ENCODE measurements at regions not wholly inside any gene's neighbourhood (a gene's known extent, or its start where the extent isn't known, plus 50 kb on each side); places are given as distances from the start of the nearest gene placed in this dataset.

GRCh38 chr4:27714073-27714472 is 853.4 kb downstream of the STIM2 start:
- H3K27me3 ChIP-seq (ENCODE audit: insufficient read depth, insufficient read length), result no peaks in the 10 kb centered on the region
- H3K9ac ChIP-seq (ENCODE audit: insufficient read length, low read depth), result no peak overlapping the region
- H3K4me3 ChIP-seq (ENCODE audit: insufficient read length, low read depth), result no peak overlapping the region
- TF ChIP-seq ZNF274 (IDR thresholded peaks at IDR 0.05; ENCODE audit: low read depth, low read length) (no peak), YY1 (IDR thresholded peaks at IDR 0.05; ENCODE audit: insufficient read depth, insufficient read length) (no peak), SUZ12 (IDR thresholded peaks at IDR 0.05; ENCODE audit: extremely low read depth, insufficient read depth, insufficient read length) (no peak)
- no peaks in the 10 kb centered on the region for H3K4me1 ChIP-seq (ENCODE audit: insufficient read depth, insufficient read length)
- DNase-seq (ENCODE audit: low read depth, low spot score), result no peak
- no peaks in the 10 kb centered on the region for H3K9me3 ChIP-seq (ENCODE audit: insufficient read depth, low read length)
- no peaks in the 10 kb centered on the region for H3K36me3 ChIP-seq (ENCODE audit: insufficient read depth, insufficient read length, low read length)

GRCh38 chr4:27716693-27717430 is 856.2 kb downstream of the STIM2 start:
- no peaks in the 10 kb centered on the region for H3K4me1 ChIP-seq (ENCODE audit: insufficient read depth, insufficient read length)
- no peaks in the 10 kb centered on the region for H3K36me3 ChIP-seq (ENCODE audit: insufficient read depth, insufficient read length, low read length)
- no peaks in the 10 kb centered on the region for H3K27me3 ChIP-seq (ENCODE audit: insufficient read depth, insufficient read length)
- TF ChIP-seq YY1 (IDR thresholded peaks at IDR 0.05; ENCODE audit: insufficient read depth, insufficient read length) (no peak), SUZ12 (IDR thresholded peaks at IDR 0.05; ENCODE audit: extremely low read depth, insufficient read depth, insufficient read length) (no peak), ZNF274 (IDR thresholded peaks at IDR 0.05; ENCODE audit: low read depth, low read length) (no peak)
- no peak for DNase-seq (ENCODE audit: low read depth, low spot score)
- H3K4me3 ChIP-seq (ENCODE audit: insufficient read length, low read depth), result no peak overlapping the region
- H3K9ac ChIP-seq (ENCODE audit: insufficient read length, low read depth), result no peak overlapping the region
- H3K9me3 ChIP-seq (ENCODE audit: insufficient read depth, low read length), result no peaks in the 10 kb centered on the region

- no peaks in the 10 kb centered on the region for H3K36me3 ChIP-seq (ENCODE audit: insufficient read depth, insufficient read length, low read length)
- no peak overlapping the region for H3K4me3 ChIP-seq (ENCODE audit: insufficient read length, low read depth)
- H3K4me1 ChIP-seq (ENCODE audit: insufficient read depth, insufficient read length), result no peaks in the 10 kb centered on the region
- no peaks in the 10 kb centered on the region for H3K9me3 ChIP-seq (ENCODE audit: insufficient read depth, low read length)
- TF ChIP-seq ZNF274 (IDR thresholded peaks at IDR 0.05; ENCODE audit: low read depth, low read length) (no peak), SUZ12 (IDR thresholded peaks at IDR 0.05; ENCODE audit: extremely low read depth, insufficient read depth, insufficient read length) (no peak), YY1 (IDR thresholded peaks at IDR 0.05; ENCODE audit: insufficient read depth, insufficient read length) (no peak)
- no peak for DNase-seq (ENCODE audit: low read depth, low spot score)
- no peaks in the 10 kb centered on the region for H3K27me3 ChIP-seq (ENCODE audit: insufficient read depth, insufficient read length)
- H3K9ac ChIP-seq (ENCODE audit: insufficient read length, low read depth), result no peak overlapping the region
Observed at GRCh38 chr4:27717431-27717755, 856.8 kb downstream of the STIM2 start.

GRCh38 chr4:27720010-27720766 is 859.5 kb downstream of the STIM2 start:
- H3K9ac ChIP-seq (ENCODE audit: insufficient read length, low read depth), result no peak overlapping the region

GRCh38 chr4:27721193-27721592 is 860.6 kb downstream of the STIM2 start:
- Histone ChIP-seq H3K9ac (ENCODE audit: insufficient read length, low read depth) (no peak overlapping the region), H3K4me3 (ENCODE audit: insufficient read length, low read depth) (no peak overlapping the region), H3K9me3 (ENCODE audit: insufficient read depth, low read length) (no peaks in the 10 kb centered on the region), H3K27me3 (ENCODE audit: insufficient read depth, insufficient read length) (no peaks in the 10 kb centered on the region), H3K36me3 (ENCODE audit: insufficient read depth, insufficient read length, low read length) (no peaks in the 10 kb centered on the region), H3K4me1 (ENCODE audit: insufficient read depth, insufficient read length) (no peaks in the 10 kb centered on the region)
- DNase-seq (ENCODE audit: low read depth, low spot score), result no peak
- no peak for TF ChIP-seq ZNF274 (IDR thresholded peaks at IDR 0.05; ENCODE audit: low read depth, low read length)
- no peak for TF ChIP-seq YY1 (IDR thresholded peaks at IDR 0.05; ENCODE audit: insufficient read depth, insufficient read length)
- TF ChIP-seq SUZ12 (IDR thresholded peaks at IDR 0.05; ENCODE audit: extremely low read depth, insufficient read depth, insufficient read length), result no peak

More at GRCh38 chr4:27720010-27720766, 859.5 kb downstream of the STIM2 start:
- H3K4me1 ChIP-seq (ENCODE audit: insufficient read depth, insufficient read length), result no peaks in the 10 kb centered on the region
- no peaks in the 10 kb centered on the region for H3K36me3 ChIP-seq (ENCODE audit: insufficient read depth, insufficient read length, low read length)
- TF ChIP-seq SUZ12 (IDR thresholded peaks at IDR 0.05; ENCODE audit: extremely low read depth, insufficient read depth, insufficient read length) (no peak), ZNF274 (IDR thresholded peaks at IDR 0.05; ENCODE audit: low read depth, low read length) (no peak), YY1 (IDR thresholded peaks at IDR 0.05; ENCODE audit: insufficient read depth, insufficient read length) (no peak)
- no peak overlapping the region for H3K4me3 ChIP-seq (ENCODE audit: insufficient read length, low read depth)
- no peaks in the 10 kb centered on the region for H3K27me3 ChIP-seq (ENCODE audit: insufficient read depth, insufficient read length)
- DNase-seq (ENCODE audit: low read depth, low spot score), result no peak
- no peaks in the 10 kb centered on the region for H3K9me3 ChIP-seq (ENCODE audit: insufficient read depth, low read length)

- no peaks in the 10 kb centered on the region for H3K4me1 ChIP-seq (ENCODE audit: insufficient read depth, insufficient read length)
- no peak overlapping the region for H3K9ac ChIP-seq (ENCODE audit: insufficient read length, low read depth)
- TF ChIP-seq ZNF274 (IDR thresholded peaks at IDR 0.05; ENCODE audit: low read depth, low read length) (no peak), SUZ12 (IDR thresholded peaks at IDR 0.05; ENCODE audit: extremely low read depth, insufficient read depth, insufficient read length) (no peak), YY1 (IDR thresholded peaks at IDR 0.05; ENCODE audit: insufficient read depth, insufficient read length) (no peak)
- no peaks in the 10 kb centered on the region for H3K27me3 ChIP-seq (ENCODE audit: insufficient read depth, insufficient read length)
- DNase-seq (ENCODE audit: low read depth, low spot score), result no peak
- H3K4me3 ChIP-seq (ENCODE audit: insufficient read length, low read depth), result no peak overlapping the region
- H3K36me3 ChIP-seq (ENCODE audit: insufficient read depth, insufficient read length, low read length), result no peaks in the 10 kb centered on the region
- no peaks in the 10 kb centered on the region for H3K9me3 ChIP-seq (ENCODE audit: insufficient read depth, low read length)
Observed at GRCh38 chr4:27728892-27729291, 868.3 kb downstream of the STIM2 start.

- H3K4me3 ChIP-seq (ENCODE audit: insufficient read length, low read depth), result no peak overlapping the region
- H3K9me3 ChIP-seq (ENCODE audit: insufficient read depth, low read length), result no peaks in the 10 kb centered on the region
- no peaks in the 10 kb centered on the region for H3K4me1 ChIP-seq (ENCODE audit: insufficient read depth, insufficient read length)
- H3K36me3 ChIP-seq (ENCODE audit: insufficient read depth, insufficient read length, low read length), result no peaks in the 10 kb centered on the region
- no peak for TF ChIP-seq ZNF274 (IDR thresholded peaks at IDR 0.05; ENCODE audit: low read depth, low read length)
- no peak for TF ChIP-seq YY1 (IDR thresholded peaks at IDR 0.05; ENCODE audit: insufficient read depth, insufficient read length)
- no peak for TF ChIP-seq SUZ12 (IDR thresholded peaks at IDR 0.05; ENCODE audit: extremely low read depth, insufficient read depth, insufficient read length)
- H3K27me3 ChIP-seq (ENCODE audit: insufficient read depth, insufficient read length), result no peaks in the 10 kb centered on the region
- H3K9ac ChIP-seq (ENCODE audit: insufficient read length, low read depth), result no peak overlapping the region
- DNase-seq (ENCODE audit: low read depth, low spot score), result no peak
Observed at GRCh38 chr4:27742816-27743215, 882.2 kb downstream of the STIM2 start.

Measured in NT2/D1 (cell line).